CD14-positive monocyte (primary cell): ENCODE measurements at regions not wholly inside any gene's neighbourhood (a gene's known extent, or its start where the extent isn't known, plus 50 kb on each side); places are given as distances from the start of the nearest gene placed in this dataset.

ENCODE experiments used
- DNase-seq, 3 donors: peaks; one replicate each; pipeline ENCODE4 v3.0.0-alpha.2; 2011 to 2022
- H2AFZ ChIP-seq: 2 replicates; pipeline ENCODE4 v1.6.0; 2012; ENCODE audit warnings: mild to moderate bottlenecking, low read depth, low read length, inconsistent platforms; ENCODE audit not compliant: insufficient read depth, poor library complexity, severe bottlenecking
- H3K27ac ChIP-seq, 2 donors: 1 replicate in 1 of 2; 2 replicates in 1 of 2; pipeline ENCODE4 v1.5.1; 2012 to 2013; ENCODE audit warnings: low read length in 2 of 2, control low read depth in 1 of 2, inconsistent platforms in 1 of 2, low read depth in 1 of 2, mild to moderate bottlenecking in 1 of 2
- H3K27me3 ChIP-seq, 2 donors: one replicate each; pipeline versions ENCODE4 v1.6.0 to v1.6.1; 2011 to 2013; ENCODE audit warnings: low read length in 2 of 2; ENCODE audit not compliant: control insufficient read depth in 2 of 2, insufficient read depth in 2 of 2
- H3K36me3 ChIP-seq, 2 donors: replicated peaks in 1 of 2; 1 replicate in 1 of 2; 2 replicates in 1 of 2; pipeline versions ENCODE4 v1.5.1 to v1.6.1; 2012 to 2013; ENCODE audit warnings: low read length in 2 of 2, control low read depth in 1 of 2, inconsistent platforms in 1 of 2, mild to moderate bottlenecking in 1 of 2; ENCODE audit not compliant: insufficient read depth in 2 of 2, control insufficient read depth in 1 of 2
- H3K4me1 ChIP-seq, 2 donors: 1 replicate in 1 of 2; 2 replicates in 1 of 2; pipeline versions ENCODE4 v1.5.1 to v1.6.1; 2012 to 2013; ENCODE audit warnings: low read length in 2 of 2, control low read depth in 1 of 2, inconsistent platforms in 1 of 2, mild to moderate bottlenecking in 1 of 2, moderate library complexity in 1 of 2; ENCODE audit not compliant: insufficient read depth in 2 of 2, control insufficient read depth in 1 of 2
- H3K4me2 ChIP-seq: replicated peaks from 2 replicates; pipeline ENCODE3; 2012; ENCODE audit warnings: low read length, moderate library complexity, mild to moderate bottlenecking; ENCODE audit not compliant: poor library complexity, severe bottlenecking; ENCODE audit errors: extremely low read depth
- H3K4me3 ChIP-seq, 3 experiments: fragments of 200-600 bp in 1 of 3; sonication (generic) in 1 of 3; replicated peaks in 1 of 3; 1 replicate in 2 of 3; 2 replicates in 1 of 3; pipeline ENCODE4 v1.5.1; 2011 to 2013; ENCODE audit warnings: low read length in 3 of 3, mild to moderate bottlenecking in 3 of 3, control low read depth in 2 of 3, low read depth in 2 of 3, inconsistent platforms in 1 of 3, moderate library complexity in 1 of 3
- H3K79me2 ChIP-seq: 2 replicates; pipeline ENCODE4 v1.6.0; 2012; ENCODE audit warnings: mild to moderate bottlenecking, control low read depth, inconsistent platforms, low read length, moderate library complexity; ENCODE audit not compliant: insufficient read depth
- H3K9ac ChIP-seq: 2 replicates; pipeline ENCODE4 v1.6.0; 2017; ENCODE audit warnings: low read length, mild to moderate bottlenecking; ENCODE audit not compliant: insufficient read depth, poor library complexity, severe bottlenecking
- H3K9me3 ChIP-seq, 2 donors: replicated peaks in 1 of 2; 1 replicate in 1 of 2; 2 replicates in 1 of 2; pipeline versions ENCODE4 v1.5.1 to v1.6.1; 2012 to 2013; ENCODE audit warnings: low read length in 2 of 2, control low read depth in 1 of 2; ENCODE audit not compliant: control insufficient read depth in 1 of 2, insufficient read depth in 1 of 2
- H4K20me1 ChIP-seq: 2 replicates; pipeline ENCODE4 v1.6.0; 2012; ENCODE audit warnings: mild to moderate bottlenecking, low read length, control low read depth, moderate library complexity; ENCODE audit not compliant: insufficient read depth
- H3K27ac Mint-ChIP-seq, 7 donors: one replicate each; pipeline ENCODE4 v1.8.0; 2020; ENCODE audit warnings: mild to moderate bottlenecking in 7 of 7, mixed read lengths in 7 of 7, moderate library complexity in 6 of 7, inconsistent platforms in 2 of 7
- H3K27me3 Mint-ChIP-seq, 3 donors: one replicate each; pipeline ENCODE4 v1.8.0; 2021 to 2022; ENCODE audit warnings: low read depth in 3 of 3, mild to moderate bottlenecking in 3 of 3, mixed read lengths in 3 of 3, moderate library complexity in 3 of 3, inconsistent platforms in 1 of 3
- H3K36me3 Mint-ChIP-seq, 2 donors: one replicate each; pipeline ENCODE4 v1.8.0; 2020; ENCODE audit warnings: mixed read lengths in 2 of 2, inconsistent platforms in 1 of 2, mild to moderate bottlenecking in 1 of 2
- H3K4me1 Mint-ChIP-seq: one replicate; pipeline ENCODE4 v1.8.0; 2020; ENCODE audit warnings: mild to moderate bottlenecking, mixed read lengths
- H3K4me3 Mint-ChIP-seq, 2 donors: one replicate each; pipeline ENCODE4 v1.8.0; 2020; ENCODE audit warnings: mild to moderate bottlenecking in 2 of 2, mixed read lengths in 2 of 2, moderate library complexity in 1 of 2
- H3K9me3 Mint-ChIP-seq, 7 donors: one replicate each; pipeline ENCODE4 v1.8.0; 2020 to 2022; ENCODE audit warnings: mixed read lengths in 7 of 7, mild to moderate bottlenecking in 6 of 7, moderate library complexity in 6 of 7, inconsistent platforms in 2 of 7
- WGBS: methylation state at CpG from one replicate; pipeline ENCODE4 v1.1.5; 2013; ENCODE audit warnings: missing lambda C conversion rate; ENCODE audit not compliant: insufficient coverage; 5-methylcytosine and 5-hydroxymethylcytosine counted together
- intact Hi-C, 2 donors: fragments of 100-400 bp; cut with micrococcal nuclease; formaldehyde crosslinking; loops; one replicate each; pipeline versions ENCODE4 v1.15.0 to v1.15.1; 2023
- TF ChIP-seq, protein P1 (sequence below): fragments of 200-600 bp; IDR thresholded peaks from one replicate; pipeline ENCODE4 v1.8.0; 2022; ENCODE audit warnings: antibody characterized with exemption, mild to moderate bottlenecking

DNA sequence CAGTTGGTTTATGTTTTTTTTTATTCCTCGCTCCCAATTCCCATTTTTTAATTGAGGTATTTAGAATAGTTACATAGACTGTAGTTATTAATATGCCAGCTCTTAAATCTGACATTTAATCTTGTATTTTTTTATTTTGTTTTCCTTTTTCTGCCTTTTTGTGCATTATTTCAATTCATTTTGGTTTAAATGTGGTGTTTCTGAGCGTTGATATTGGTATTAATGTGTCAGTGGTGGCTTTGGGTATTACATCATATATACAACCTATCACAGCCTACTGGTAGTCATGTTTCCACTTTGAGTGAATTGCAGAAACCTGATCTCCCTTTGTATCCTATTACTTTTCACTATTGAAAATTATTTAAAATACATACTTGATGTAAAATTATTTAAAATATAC is 1027.3 kb downstream of the KCNT2 start:
- DNase-seq, result no peak
- peaks cover 0 to 16% (median 5%) of the 10 kb centered on the region in 7 donors for H3K9me3 Mint-ChIP-seq
- peaks cover 5 to 6% of the 10 kb centered on the region in 2 donors for H3K9me3 ChIP-seq
- no peak overlapping the region for H3K27ac ChIP-seq
- WGBS, result no CpG with 5 or more reads among the region's 2 CpGs
- H3K27ac Mint-ChIP-seq, result no peak overlapping the region
- no peak overlapping the region for H2AFZ ChIP-seq
- H4K20me1 ChIP-seq, result no peaks in the 10 kb centered on the region
- intact Hi-C loops, result no loop called here
- no peak overlapping the region for H3K9ac ChIP-seq
- H3K36me3 Mint-ChIP-seq, result no peaks in the 10 kb centered on the region
- TF ChIP-seq, protein P1, sequence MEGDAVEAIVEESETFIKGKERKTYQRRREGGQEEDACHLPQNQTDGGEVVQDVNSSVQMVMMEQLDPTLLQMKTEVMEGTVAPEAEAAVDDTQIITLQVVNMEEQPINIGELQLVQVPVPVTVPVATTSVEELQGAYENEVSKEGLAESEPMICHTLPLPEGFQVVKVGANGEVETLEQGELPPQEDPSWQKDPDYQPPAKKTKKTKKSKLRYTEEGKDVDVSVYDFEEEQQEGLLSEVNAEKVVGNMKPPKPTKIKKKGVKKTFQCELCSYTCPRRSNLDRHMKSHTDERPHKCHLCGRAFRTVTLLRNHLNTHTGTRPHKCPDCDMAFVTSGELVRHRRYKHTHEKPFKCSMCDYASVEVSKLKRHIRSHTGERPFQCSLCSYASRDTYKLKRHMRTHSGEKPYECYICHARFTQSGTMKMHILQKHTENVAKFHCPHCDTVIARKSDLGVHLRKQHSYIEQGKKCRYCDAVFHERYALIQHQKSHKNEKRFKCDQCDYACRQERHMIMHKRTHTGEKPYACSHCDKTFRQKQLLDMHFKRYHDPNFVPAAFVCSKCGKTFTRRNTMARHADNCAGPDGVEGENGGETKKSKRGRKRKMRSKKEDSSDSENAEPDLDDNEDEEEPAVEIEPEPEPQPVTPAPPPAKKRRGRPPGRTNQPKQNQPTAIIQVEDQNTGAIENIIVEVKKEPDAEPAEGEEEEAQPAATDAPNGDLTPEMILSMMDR, result no peak
- H3K4me1 Mint-ChIP-seq, result no peaks in the 10 kb centered on the region
- no peak overlapping the region for H3K4me3 Mint-ChIP-seq
- H3K27me3 ChIP-seq, result no peaks in the 10 kb centered on the region
- H3K27me3 Mint-ChIP-seq, result peaks cover 0 to 2% (median 0%) of the 10 kb centered on the region in 3 donors
- no peak overlapping the region for H3K4me3 ChIP-seq
- H3K36me3 ChIP-seq, result no peaks in the 10 kb centered on the region
- H3K4me1 ChIP-seq, result no peaks in the 10 kb centered on the region
- no peaks in the 10 kb centered on the region for H3K79me2 ChIP-seq
- no peak overlapping the region for H3K4me2 ChIP-seq

DNA sequence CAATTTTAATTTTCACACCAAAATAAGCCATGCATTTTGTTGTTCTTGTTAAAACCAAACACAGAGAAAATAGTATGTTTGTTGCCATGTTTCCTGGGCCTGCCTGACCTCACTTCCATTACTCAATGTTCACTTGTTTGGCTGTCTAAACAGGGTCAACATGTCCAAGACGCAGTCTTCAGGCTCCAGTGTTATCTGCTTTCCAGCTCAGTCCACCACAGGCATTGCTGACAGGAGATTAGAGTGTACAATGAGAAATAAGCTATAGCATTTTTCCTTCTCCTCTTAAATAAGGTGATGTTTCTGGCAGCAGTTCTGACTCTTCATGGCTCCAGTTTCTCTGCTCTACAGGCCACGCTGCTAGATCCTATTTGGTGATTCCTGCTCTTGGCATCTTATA is 1030.5 kb downstream of the KCNT2 start:
- intact Hi-C loops, result no loop called here

More for the DNA sequence above, 1030.5 kb downstream of the KCNT2 start:
- H4K20me1 ChIP-seq, result no peaks in the 10 kb centered on the region
- no peak overlapping the region for H3K27ac ChIP-seq
- Mint-ChIP-seq H3K4me1 (no peaks in the 10 kb centered on the region), H3K36me3 (no peaks in the 10 kb centered on the region), H3K9me3 (peaks cover 0 to 7% (median 2%) of the 10 kb centered on the region in 7 donors), H3K4me3 (no peak overlapping the region), H3K27ac (no peak overlapping the region), H3K27me3 (peaks cover 0 to 2% (median 0%) of the 10 kb centered on the region in 3 donors)
- H2AFZ ChIP-seq, result no peak overlapping the region
- H3K79me2 ChIP-seq, result no peaks in the 10 kb centered on the region
- no peak overlapping the region for H3K4me3 ChIP-seq
- TF ChIP-seq, protein P1, result no peak
- no peaks in the 10 kb centered on the region for H3K4me1 ChIP-seq
- no peaks in the 10 kb centered on the region for H3K36me3 ChIP-seq
- 83% methylated on average over 1 of the region's 2 CpGs for WGBS
- no peaks in the 10 kb centered on the region for H3K9me3 ChIP-seq
- no peak overlapping the region for H3K4me2 ChIP-seq
- no peaks in the 10 kb centered on the region for H3K27me3 ChIP-seq
- no peak for DNase-seq
- H3K9ac ChIP-seq, result no peak overlapping the region
